Stimulated activated naive B cell treated with anti-CD40 and anti-IgM and Interleukin-4, amounts not matched to agents 10 μg/mL and 1 μg/mL and 100 μg/mL, for 72 hours (primary cell): ENCODE measurements at regions not wholly inside any gene's neighbourhood (a gene's known extent, or its start where the extent isn't known, plus 50 kb on each side); places are given as distances from the start of the nearest gene placed in this dataset.

ENCODE experiments used
- ATAC-seq, 2 donors: fragments of 150-1000 bp; cut with Tn5 transposase; replicated peaks; 2 replicates each; pipeline ENCODE4 v1.10.0; 2021; ENCODE audit warnings: moderate library complexity in 1 of 2
- DNase-seq: peaks from one replicate; pipeline ENCODE4 v3.0.0; 2021
- H3K27ac Mint-ChIP-seq: one replicate; pipeline ENCODE4 v1.8.0; 2022; ENCODE audit warnings: mild to moderate bottlenecking, mixed read lengths
- H3K27me3 Mint-ChIP-seq, 2 donors: one replicate each; pipeline ENCODE4 v1.8.0; 2022; ENCODE audit warnings: mixed read lengths in 2 of 2
- H3K36me3 Mint-ChIP-seq, 2 donors: one replicate each; pipeline ENCODE4 v1.8.0; 2022; ENCODE audit warnings: mixed read lengths in 2 of 2, mild to moderate bottlenecking in 1 of 2
- H3K4me1 Mint-ChIP-seq, 2 donors: one replicate each; pipeline ENCODE4 v1.8.0; 2022; ENCODE audit warnings: mixed read lengths in 2 of 2, mild to moderate bottlenecking in 1 of 2
- H3K4me3 Mint-ChIP-seq, 2 donors: one replicate each; pipeline ENCODE4 v1.8.0; 2022; ENCODE audit warnings: mild to moderate bottlenecking in 2 of 2, mixed read lengths in 2 of 2, moderate library complexity in 1 of 2
- H3K9me3 Mint-ChIP-seq, 2 donors: one replicate each; pipeline ENCODE4 v1.8.0; 2022; ENCODE audit warnings: mixed read lengths in 2 of 2, mild to moderate bottlenecking in 1 of 2

GRCh38 chr13:111407381-111408131, 87.1 kb downstream of the TEX29 start:
- DNase-seq = no peak
- H3K27me3 Mint-ChIP-seq = peaks cover 18 to 34% of the 10 kb centered on the region in 2 donors
- H3K36me3 Mint-ChIP-seq = no peaks in the 10 kb centered on the region
- no peak overlapping the region for H3K27ac Mint-ChIP-seq
- ATAC-seq = no peak
- no peaks in the 10 kb centered on the region for H3K9me3 Mint-ChIP-seq
- H3K4me1 Mint-ChIP-seq = no peaks in the 10 kb centered on the region
- H3K4me3 Mint-ChIP-seq = no peak overlapping the region

- Mint-ChIP-seq H3K27me3 (peaks cover 16 to 39% of the 10 kb centered on the region in 2 donors), H3K36me3 (no peaks in the 10 kb centered on the region), H3K4me1 (no peaks in the 10 kb centered on the region), H3K9me3 (no peaks in the 10 kb centered on the region), H3K4me3 (no peak overlapping the region), H3K27ac (no peak overlapping the region)
- no peak for DNase-seq
- ATAC-seq = no peak
Measured at GRCh38 chr13:111409413-111409812, 89.0 kb downstream of the TEX29 start.

- H3K4me1 Mint-ChIP-seq = no peaks in the 10 kb centered on the region
- H3K4me3 Mint-ChIP-seq = no peak overlapping the region
- peaks cover 17 to 34% of the 10 kb centered on the region in 2 donors for H3K27me3 Mint-ChIP-seq
- ATAC-seq (no peak), DNase-seq (no peak)
- no peak overlapping the region for H3K27ac Mint-ChIP-seq
- no peaks in the 10 kb centered on the region for H3K36me3 Mint-ChIP-seq
- H3K9me3 Mint-ChIP-seq = no peaks in the 10 kb centered on the region
Measured at GRCh38 chr13:111410232-111411021, 90.0 kb downstream of the TEX29 start.

- Mint-ChIP-seq H3K4me1 (no peaks in the 10 kb centered on the region), H3K36me3 (no peaks in the 10 kb centered on the region), H3K27me3 (peaks cover 17 to 32% of the 10 kb centered on the region in 2 donors), H3K9me3 (no peaks in the 10 kb centered on the region), H3K4me3 (no peak overlapping the region), H3K27ac (no peak overlapping the region)
- DNase-seq (no peak), ATAC-seq (no peak)
Measured at GRCh38 chr13:111411151-111411858, 90.9 kb downstream of the TEX29 start.

DNA sequence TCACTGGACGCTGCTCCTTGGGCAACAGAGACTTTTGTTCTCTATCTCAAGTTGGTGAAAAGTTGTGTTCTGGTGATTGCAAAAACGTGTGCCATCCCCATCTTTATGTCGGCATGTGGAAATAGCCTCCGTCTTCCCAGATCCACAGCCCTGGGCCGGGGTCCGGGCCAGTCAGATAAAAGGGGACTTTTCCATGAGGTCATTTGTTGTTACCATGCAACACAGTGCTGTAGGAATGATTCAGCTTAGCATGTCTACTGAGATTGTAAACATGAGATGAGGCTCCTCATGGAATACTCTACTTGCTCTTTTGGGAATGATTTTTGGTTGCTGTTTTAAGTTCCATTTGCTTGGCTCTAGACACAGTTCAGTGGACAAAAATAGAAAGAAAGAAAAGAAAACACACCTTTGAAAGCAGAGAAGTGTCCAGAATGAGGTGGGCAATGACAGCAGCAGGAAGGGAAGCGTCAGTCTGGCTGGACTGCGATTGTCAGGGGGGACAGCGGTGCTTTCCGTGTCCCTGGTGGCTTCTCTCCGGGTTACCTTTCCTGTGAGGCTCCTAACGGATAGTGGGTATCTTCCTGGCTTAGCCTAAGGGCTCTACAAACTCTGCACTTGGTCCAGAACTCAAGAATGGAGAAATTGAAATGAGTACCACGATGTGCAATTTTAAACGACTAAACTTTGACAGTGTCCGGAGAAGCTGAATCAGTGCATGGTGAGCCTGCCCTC, 91.6 kb downstream of the TEX29 start:
- no peak for DNase-seq
- Mint-ChIP-seq H3K4me3 (no peak overlapping the region), H3K9me3 (no peaks in the 10 kb centered on the region), H3K27me3 (peaks cover 21 to 36% of the 10 kb centered on the region in 2 donors), H3K4me1 (no peaks in the 10 kb centered on the region), H3K36me3 (no peaks in the 10 kb centered on the region), H3K27ac (no peak overlapping the region)
- ATAC-seq = no peak

DNA sequence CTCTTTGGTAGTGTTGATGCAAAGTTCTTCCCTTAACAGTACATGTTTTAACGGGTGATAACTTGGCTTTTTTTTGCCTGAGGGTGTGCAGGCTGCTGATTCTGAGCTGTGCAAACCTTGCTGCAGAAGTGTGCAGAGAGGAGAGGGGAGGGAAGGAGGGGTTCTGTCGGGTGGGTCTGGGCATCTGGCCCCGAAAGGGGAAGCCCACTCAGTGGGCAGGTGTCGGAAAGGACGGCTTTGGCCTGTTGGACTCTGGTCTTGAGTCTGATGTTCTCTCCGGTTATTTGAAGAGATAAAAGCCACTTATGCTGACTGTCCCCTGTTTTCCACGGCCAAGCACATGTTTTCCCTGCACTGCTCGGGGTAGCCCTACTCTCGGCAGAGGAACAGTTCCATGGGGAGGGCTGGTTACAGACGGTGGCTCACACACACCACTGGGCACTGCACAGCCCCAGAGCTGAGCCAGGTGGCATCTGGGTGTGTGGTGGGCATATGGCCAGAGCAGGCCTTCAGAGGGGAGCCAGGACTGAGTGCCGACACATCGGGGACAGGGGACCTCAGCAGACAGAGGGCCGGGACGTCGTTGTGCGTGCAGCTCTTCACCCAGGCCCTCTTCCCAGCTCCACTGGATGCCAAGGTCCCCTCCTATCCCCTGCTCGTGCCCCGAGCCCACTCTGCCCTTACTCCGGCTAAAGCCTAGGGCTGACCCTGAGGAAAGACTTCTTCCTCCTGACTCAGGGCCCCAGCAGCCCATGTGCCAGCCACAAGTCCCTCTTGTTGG, 93.2 kb downstream of the TEX29 start:
- Mint-ChIP-seq H3K9me3 (no peaks in the 10 kb centered on the region), H3K27me3 (peaks cover 24 to 34% of the 10 kb centered on the region in 2 donors), H3K4me3 (no peak overlapping the region), H3K27ac (no peak overlapping the region), H3K36me3 (no peaks in the 10 kb centered on the region), H3K4me1 (no peaks in the 10 kb centered on the region)
- ATAC-seq = no peak
- no peak for DNase-seq

- H3K27ac Mint-ChIP-seq = no peak overlapping the region
- no peaks in the 10 kb centered on the region for H3K9me3 Mint-ChIP-seq
- no peaks in the 10 kb centered on the region for H3K36me3 Mint-ChIP-seq
- no peaks in the 10 kb centered on the region for H3K4me1 Mint-ChIP-seq
- no peak overlapping the region for H3K4me3 Mint-ChIP-seq
- DNase-seq (no peak), ATAC-seq (no peak)
- H3K27me3 Mint-ChIP-seq = peaks cover 24 to 35% of the 10 kb centered on the region in 2 donors
Measured at GRCh38 chr13:111414341-111414740, 93.9 kb downstream of the TEX29 start.

DNA sequence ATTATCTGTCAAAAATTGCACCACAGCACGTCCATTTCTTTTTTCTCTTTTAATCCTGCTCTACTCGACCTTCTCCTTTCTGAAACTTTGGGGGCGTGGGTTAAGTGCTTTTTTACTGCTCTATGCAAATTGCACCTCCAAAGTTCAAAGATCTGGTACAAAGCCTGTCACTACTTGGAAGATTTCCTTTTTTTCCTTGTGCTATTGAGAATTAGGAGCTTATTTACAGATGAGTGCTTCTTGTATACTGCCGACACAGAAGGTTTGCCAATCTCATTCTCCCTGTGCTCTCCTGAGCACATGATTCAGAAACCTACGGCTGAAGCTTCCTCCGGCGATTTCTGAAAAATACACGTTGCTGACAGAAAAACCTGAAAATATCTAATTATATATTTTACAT, 94.8 kb downstream of the TEX29 start:
- no peak overlapping the region for H3K27ac Mint-ChIP-seq
- H3K4me3 Mint-ChIP-seq = no peak overlapping the region
- H3K4me1 Mint-ChIP-seq = no peaks in the 10 kb centered on the region
- H3K9me3 Mint-ChIP-seq = no peaks in the 10 kb centered on the region
- no peaks in the 10 kb centered on the region for H3K36me3 Mint-ChIP-seq
- ATAC-seq (no peak), DNase-seq (no peak)
- H3K27me3 Mint-ChIP-seq = peaks cover 24 to 38% of the 10 kb centered on the region in 2 donors

DNA sequence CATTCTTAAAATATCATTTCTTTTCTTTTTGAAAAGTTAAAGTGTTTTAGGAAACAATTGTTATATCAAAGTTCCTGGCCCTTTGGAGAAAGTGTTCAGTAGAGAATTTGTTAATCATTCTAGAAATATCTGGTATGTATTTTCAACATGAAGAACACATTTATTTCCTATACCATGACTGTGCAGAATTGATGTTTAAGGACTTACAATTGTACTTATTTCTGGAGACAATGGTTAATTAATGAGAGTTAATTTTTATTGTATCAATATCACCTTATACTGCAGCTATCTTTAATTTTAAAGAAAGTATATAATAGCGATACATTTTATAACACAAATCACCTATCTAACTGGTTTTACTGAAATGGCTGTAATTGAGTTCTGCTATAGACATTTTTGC, 95.3 kb downstream of the TEX29 start:
- Mint-ChIP-seq H3K4me1 (no peaks in the 10 kb centered on the region), H3K27me3 (peaks cover 24 to 38% of the 10 kb centered on the region in 2 donors), H3K36me3 (no peaks in the 10 kb centered on the region), H3K9me3 (no peaks in the 10 kb centered on the region), H3K4me3 (no peak overlapping the region), H3K27ac (no peak overlapping the region)
- ATAC-seq (no peak), DNase-seq (no peak)

DNA sequence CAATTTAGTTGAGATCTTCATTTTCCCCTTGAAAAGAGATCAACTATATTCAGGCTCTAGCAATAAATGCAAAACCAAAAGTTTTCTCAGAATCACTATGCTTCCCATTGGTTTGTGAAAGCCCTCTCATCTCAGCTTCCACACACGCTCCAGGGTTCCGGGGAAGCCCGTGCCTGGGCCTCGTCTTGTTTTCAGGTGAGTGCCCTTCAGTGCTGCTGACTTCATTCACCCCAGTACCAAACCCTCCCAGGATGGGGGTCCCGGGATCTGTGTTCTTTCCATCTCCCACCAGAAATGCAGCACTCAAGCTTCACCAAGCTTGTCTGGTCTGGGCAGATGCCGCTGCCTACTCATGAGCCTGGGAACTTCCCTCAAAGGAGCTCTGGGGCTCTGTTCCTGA, 97.7 kb downstream of the TEX29 start:
- Mint-ChIP-seq H3K27me3 (peaks cover 12 to 29% of the 10 kb centered on the region in 2 donors), H3K27ac (no peak overlapping the region), H3K9me3 (no peaks in the 10 kb centered on the region), H3K4me1 (no peaks in the 10 kb centered on the region), H3K4me3 (no peak overlapping the region), H3K36me3 (no peaks in the 10 kb centered on the region)
- ATAC-seq = no peak
- no peak for DNase-seq

DNA sequence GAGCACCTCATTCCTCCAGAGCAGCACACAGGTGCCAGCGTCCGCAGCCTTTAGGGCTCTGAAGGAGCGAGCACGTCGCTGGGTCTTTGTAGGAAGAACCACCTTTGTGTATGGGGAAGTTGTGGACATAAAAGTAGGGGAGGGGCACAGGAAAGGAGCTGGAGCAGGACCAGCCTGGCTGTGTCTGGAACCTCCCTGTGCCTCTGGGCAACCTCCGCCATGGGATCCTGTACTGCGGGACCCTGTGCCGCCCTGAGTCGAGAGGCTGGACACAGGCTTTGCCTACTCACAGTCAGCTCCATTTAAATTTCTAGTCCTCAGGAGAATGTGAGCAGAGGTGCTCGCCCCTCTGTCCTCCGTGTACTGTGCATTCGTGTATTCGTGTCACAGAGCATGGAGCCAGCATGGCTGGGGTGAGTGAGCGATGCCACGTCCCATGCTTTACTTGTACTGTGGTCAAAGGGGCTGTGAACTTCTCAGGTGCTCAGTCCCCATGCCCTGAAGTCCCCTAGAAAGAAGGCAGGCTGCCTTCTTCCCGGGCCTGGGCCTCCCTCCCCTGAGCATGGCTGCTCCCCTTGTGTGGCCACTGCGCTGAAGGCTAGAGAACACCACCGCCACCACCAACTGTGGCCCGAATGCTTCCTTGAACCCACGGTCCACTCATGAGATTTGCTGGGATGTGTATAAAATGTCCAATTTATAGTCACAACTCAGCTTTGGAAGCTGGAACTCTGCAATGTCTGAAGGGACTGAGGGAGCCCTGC, 99.9 kb downstream of the TEX29 start:
- Mint-ChIP-seq H3K27me3 (peaks cover 7 to 23% of the 10 kb centered on the region in 2 donors), H3K27ac (no peak overlapping the region), H3K9me3 (no peaks in the 10 kb centered on the region), H3K4me3 (no peak overlapping the region), H3K36me3 (no peaks in the 10 kb centered on the region), H3K4me1 (no peaks in the 10 kb centered on the region)
- DNase-seq (no peak), ATAC-seq (no peak)

DNA sequence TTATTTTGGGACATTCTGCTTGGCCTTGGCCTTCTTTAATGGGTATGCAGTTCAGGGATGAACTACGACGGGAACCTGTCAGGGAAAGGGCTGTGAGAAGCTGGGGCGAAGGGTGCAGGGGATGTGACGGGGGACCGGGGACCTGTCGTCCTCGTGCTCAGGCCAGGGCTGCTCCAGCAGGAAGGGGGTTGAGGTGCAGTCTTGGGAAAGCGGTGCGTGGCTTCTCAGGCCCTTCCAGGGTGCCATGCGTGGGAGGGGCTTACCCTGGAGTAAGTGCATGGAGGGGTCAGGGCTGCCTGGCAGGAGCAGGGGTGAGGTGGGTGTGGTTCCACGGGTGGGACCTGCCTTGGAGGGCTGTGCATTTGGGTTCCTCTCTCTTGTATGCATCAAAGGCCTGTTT, 100.8 kb downstream of the TEX29 start:
- Mint-ChIP-seq H3K9me3 (no peaks in the 10 kb centered on the region), H3K27me3 (peaks cover 7 to 23% of the 10 kb centered on the region in 2 donors), H3K4me1 (no peaks in the 10 kb centered on the region), H3K36me3 (no peaks in the 10 kb centered on the region), H3K4me3 (no peak overlapping the region), H3K27ac (no peak overlapping the region)
- ATAC-seq (no peak), DNase-seq (no peak)

- Mint-ChIP-seq H3K27me3 (peaks cover under 1 to 14% of the 10 kb centered on the region in 2 donors), H3K27ac (no peak overlapping the region), H3K36me3 (no peaks in the 10 kb centered on the region)
Measured at GRCh38 chr13:111422348-111422747, 101.9 kb downstream of the TEX29 start.

More at GRCh38 chr13:111422348-111422747, 101.9 kb downstream of the TEX29 start:
- no peak for ATAC-seq
- Mint-ChIP-seq H3K9me3 (no peaks in the 10 kb centered on the region), H3K4me3 (no peak overlapping the region), H3K4me1 (no peaks in the 10 kb centered on the region)
- DNase-seq = no peak
